Left lung (tissue), 4 donors: ENCODE measurements at regions not wholly inside any gene's neighbourhood (a gene's known extent, or its start where the extent isn't known, plus 50 kb on each side); places are given as distances from the start of the nearest gene placed in this dataset.

Experiments
- ATAC-seq: fragments of 200-7000 bp; cut with Tn5 transposase; one replicate; pipeline ENCODE4 v1.9.1; 2020; ENCODE audit warnings: moderate library complexity
- DNase-seq, 4 donors: peaks; one replicate each; pipeline ENCODE4 v3.0.0-alpha.2; 2013 to 2020
- H3K27ac ChIP-seq, 2 donors: fragments of 200-600 bp; sonication (generic) in 1 of 2; one replicate each; pipeline versions ENCODE4 v1.5.0 to v1.8.0; 2020 to 2021
- H3K27me3 ChIP-seq, 2 donors: fragments of 200-600 bp; sonication (generic) in 1 of 2; one replicate each; pipeline versions ENCODE4 v1.5.0 to v1.8.0; 2020 to 2021
- H3K36me3 ChIP-seq, 2 donors: fragments of 200-600 bp; sonication (generic) in 1 of 2; one replicate each; pipeline versions ENCODE4 v1.5.0 to v1.8.0; 2020 to 2021
- H3K4me1 ChIP-seq, 2 donors: fragments of 200-600 bp; one replicate each; pipeline ENCODE4 v1.8.0; 2021
- H3K4me3 ChIP-seq, 2 donors: fragments of 200-600 bp; sonication (generic) in 1 of 2; one replicate each; pipeline versions ENCODE4 v1.5.0 to v1.8.0; 2020 to 2021; ENCODE audit warnings: mild to moderate bottlenecking in 1 of 2
- H3K9me3 ChIP-seq, 2 donors: fragments of 200-600 bp; sonication (generic) in 1 of 2; one replicate each; pipeline versions ENCODE4 v1.5.0 to v1.8.0; 2020 to 2021
- CTCF ChIP-seq, 2 donors: fragments of 200-600 bp; sonication (generic) in 1 of 2; IDR thresholded peaks; one replicate each; pipeline versions ENCODE4 v1.5.0 to v1.8.0; 2021; ENCODE audit warnings: antibody characterized with exemption in 2 of 2
- intact Hi-C, 2 donors: fragments of 100-400 bp; cut with DNase I; formaldehyde crosslinking; loops; one replicate each; pipeline versions ENCODE4 v1.11.2 to v1.14.2; 2022
- donor health status: DM: no; HTN: yes; CAD: no.
- donor health status: DM: no; HTN: no; CAD: no.

- peaks cover 0 to 9% of the 10 kb centered on the region in 2 donors for H3K4me1 ChIP-seq
- DNase-seq = no peak
- no peaks in the 10 kb centered on the region for H3K36me3 ChIP-seq
- no peak for TF ChIP-seq CTCF (IDR thresholded peaks at IDR 0.05)
- H3K27me3 ChIP-seq = no peaks in the 10 kb centered on the region
- intact Hi-C loops = loop anchor here (5.0 to 10.0 kb wide), 2 partner anchors 382 to 389 kb away; no protein-coding TSS in a partner anchor
- no peak overlapping the region for H3K4me3 ChIP-seq
- no peaks in the 10 kb centered on the region for H3K9me3 ChIP-seq
- H3K27ac ChIP-seq = no peak overlapping the region
- ATAC-seq = no peak
Measured at GRCh38 chr12:76622915-76623314, 63.3 kb upstream of the OSBPL8 start.

- Histone ChIP-seq H3K27me3 (no peaks in the 10 kb centered on the region), H3K4me3 (no peak overlapping the region), H3K36me3 (no peaks in the 10 kb centered on the region), H3K27ac (no peak overlapping the region), H3K4me1 (peaks cover 0 to 9% of the 10 kb centered on the region in 2 donors), H3K9me3 (no peaks in the 10 kb centered on the region)
- intact Hi-C loops = loop anchor here (5.0 to 10.0 kb wide), 2 partner anchors 381 to 388 kb away; no protein-coding TSS in a partner anchor
- ATAC-seq (no peak), DNase-seq (no peak)
- TF ChIP-seq CTCF (IDR thresholded peaks at IDR 0.05) = no peak
Measured at GRCh38 chr12:76623931-76624330, 64.4 kb upstream of the OSBPL8 start.

DNA sequence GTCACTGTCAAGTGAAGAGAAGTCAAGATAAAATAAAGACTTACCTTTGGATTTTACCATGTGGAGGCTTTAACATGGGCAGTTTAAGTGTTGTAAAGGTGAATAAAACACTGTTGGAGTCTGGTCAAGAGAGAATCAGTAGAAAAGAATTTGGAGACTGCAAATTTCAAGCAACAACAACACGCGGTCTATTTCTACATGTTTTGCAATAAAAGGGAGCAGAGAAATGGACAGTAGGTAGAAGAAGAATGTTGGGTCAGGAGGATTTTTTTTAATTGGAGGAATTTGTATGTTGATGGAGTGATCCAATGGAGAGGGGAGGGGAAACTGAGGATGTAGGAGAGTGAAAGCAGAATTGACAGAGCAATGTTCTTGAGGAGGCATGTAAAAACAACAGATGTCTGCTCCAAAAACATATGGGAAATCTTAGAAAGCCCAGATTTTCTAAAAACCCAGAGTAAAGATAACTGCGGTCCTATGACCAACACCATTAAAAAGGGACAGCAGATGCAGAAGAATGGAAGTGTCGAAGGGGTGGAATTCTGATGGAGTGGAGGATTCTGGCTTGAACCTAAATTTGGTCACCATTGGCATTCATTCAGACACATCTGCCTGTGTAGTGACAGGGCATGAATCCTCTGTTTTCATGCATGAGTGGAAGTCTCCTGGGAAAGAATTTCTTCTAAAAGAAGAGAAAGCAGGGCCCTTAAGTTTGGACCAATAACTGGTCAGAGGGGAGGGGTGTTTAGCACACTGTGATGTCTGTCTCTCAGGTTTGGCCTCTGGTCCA, 68.0 kb upstream of the OSBPL8 start:
- DNase-seq (no peak), ATAC-seq (no peak)
- Histone ChIP-seq H3K36me3 (no peaks in the 10 kb centered on the region), H3K4me1 (no peaks in the 10 kb centered on the region), H3K27ac (no peak overlapping the region), H3K4me3 (no peak overlapping the region), H3K9me3 (no peaks in the 10 kb centered on the region), H3K27me3 (no peaks in the 10 kb centered on the region)
- TF ChIP-seq CTCF (IDR thresholded peaks at IDR 0.05) = no peak
- intact Hi-C loops = loop anchor here in 1 of 2 donors (10.0 kb wide), 1 partner anchor 377 kb away; no protein-coding TSS in a partner anchor

- intact Hi-C loops = loop anchor here in 1 of 2 donors (10.0 kb wide), 1 partner anchor 376 kb away; no protein-coding TSS in a partner anchor
- H3K36me3 ChIP-seq = no peaks in the 10 kb centered on the region
- no peaks in the 10 kb centered on the region for H3K9me3 ChIP-seq
- no peak overlapping the region for H3K27ac ChIP-seq
- DNase-seq = no peak
- no peaks in the 10 kb centered on the region for H3K27me3 ChIP-seq
- H3K4me3 ChIP-seq = no peak overlapping the region
- no peak for ATAC-seq
- H3K4me1 ChIP-seq = no peaks in the 10 kb centered on the region
- TF ChIP-seq CTCF (IDR thresholded peaks at IDR 0.05) = no peak
Measured at GRCh38 chr12:76628745-76629144, 69.2 kb upstream of the OSBPL8 start.

- Histone ChIP-seq H3K4me3 (no peak overlapping the region), H3K36me3 (no peaks in the 10 kb centered on the region), H3K9me3 (no peaks in the 10 kb centered on the region), H3K27ac (no peak overlapping the region), H3K27me3 (no peaks in the 10 kb centered on the region), H3K4me1 (no peaks in the 10 kb centered on the region)
- intact Hi-C loops = no loop called here
- no peak for ATAC-seq
- TF ChIP-seq CTCF (IDR thresholded peaks at IDR 0.05) = no peak
- DNase-seq = no peak
Measured at GRCh38 chr12:76631741-76632140, 72.2 kb upstream of the OSBPL8 start.
